Astrocyte of the cerebellum (primary cell): ENCODE measurements at regions not wholly inside any gene's neighbourhood (a gene's known extent, or its start where the extent isn't known, plus 50 kb on each side); places are given as distances from the start of the nearest gene placed in this dataset.

ENCODE experiments used
- DNase-seq: peaks from one replicate; pipeline ENCODE4 v3.0.0-alpha.2; 2011; ENCODE audit warnings: low read depth
- H3K4me3 ChIP-seq: 2 replicates; pipeline ENCODE4 v1.5.1; 2011; ENCODE audit warnings: mild to moderate bottlenecking, low read depth, low read length, moderate library complexity
- CTCF ChIP-seq: IDR thresholded peaks from 2 replicates; pipeline ENCODE4 v1.5.1; 2012; ENCODE audit warnings: low read length, low read depth, moderate library complexity, mild to moderate bottlenecking; ENCODE audit errors: missing control alignments
- in situ Hi-C: cut with HindIII; loops from 2 replicates; pipeline ENCODE4 v1.10.0; 2017; ENCODE audit warnings: low sequenced_read_pairs

GRCh38 chr14:66420251-66421006 lies 65.7 kb upstream of the CCDC196 start:
- DNase-seq = no peak
- TF ChIP-seq CTCF = no peak
- in situ Hi-C loops = no loop called here
- no peak overlapping the region for H3K4me3 ChIP-seq

- TF ChIP-seq CTCF = no peak
- DNase-seq = no peak
- in situ Hi-C loops = no loop called here
Observed at GRCh38 chr14:66421990-66422946, 63.9 kb upstream of the CCDC196 start.

GRCh38 chr14:66425402-66425801 lies 60.8 kb upstream of the CCDC196 start:
- no peak for TF ChIP-seq CTCF
- H3K4me3 ChIP-seq = no peak overlapping the region
- DNase-seq = no peak
- in situ Hi-C loops = no loop called here

More at GRCh38 chr14:66421990-66422946, 63.9 kb upstream of the CCDC196 start:
- no peak overlapping the region for H3K4me3 ChIP-seq

- in situ Hi-C loops = no loop called here
- DNase-seq = no peak
- TF ChIP-seq CTCF = no peak
- H3K4me3 ChIP-seq = no peak overlapping the region
Observed at GRCh38 chr14:66426451-66426850, 59.7 kb upstream of the CCDC196 start.

- no peak for TF ChIP-seq CTCF
- DNase-seq = no peak
- in situ Hi-C loops = no loop called here
- H3K4me3 ChIP-seq = no peak overlapping the region
Observed at GRCh38 chr14:66432334-66432733, 53.8 kb upstream of the CCDC196 start.

DNA sequence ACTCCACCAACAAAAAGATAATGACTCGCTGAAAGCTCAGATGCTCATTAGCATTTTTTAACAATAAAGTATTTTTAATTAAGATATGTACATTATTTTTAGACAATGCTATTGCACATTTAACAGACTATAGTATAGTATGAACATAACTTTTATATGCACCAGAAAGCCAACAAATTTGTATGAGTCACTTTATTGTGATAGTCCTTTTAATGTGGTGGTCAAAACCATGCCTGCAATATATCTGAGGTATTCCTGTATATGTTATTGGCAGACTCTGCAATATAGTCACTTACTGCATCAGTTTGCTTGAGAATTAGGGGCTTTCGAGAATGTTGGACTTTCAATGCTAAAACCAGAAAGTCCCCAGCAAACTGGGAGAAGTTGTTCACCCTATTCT lies 51.7 kb upstream of the CCDC196 start:
- no peak for TF ChIP-seq CTCF
- in situ Hi-C loops = no loop called here
- DNase-seq = no peak
- no peak overlapping the region for H3K4me3 ChIP-seq
